HEK293T (cell line): ENCODE measurements at regions not wholly inside any gene's neighbourhood (a gene's known extent, or its start where the extent isn't known, plus 50 kb on each side); places are given as distances from the start of the nearest gene placed in this dataset.
"Not testable (repeated sequence)": the region's sequence is repeated elsewhere in the genome, so short reads cannot be mapped to it uniquely, and the experiment has no call there.

Experiments
- CTCF ChIA-PET: fragments of 350-600 bp; formaldehyde crosslinking; extraction: SDS; loops from one replicate; lab custom pipeline; 2021; ENCODE audit warnings: antibody characterized with exemption, inconsistent platforms; lab: Yijun Ruan, JAX
- POLR2A ChIA-PET: fragments of 350-600 bp; formaldehyde crosslinking; extraction: SDS; loops from one replicate; lab custom pipeline; 2020; ENCODE audit warnings: antibody characterized with exemption, inconsistent platforms; lab: Yijun Ruan, JAX
- DNase-seq: peaks from one replicate; pipeline ENCODE4 v3.0.0; 2012; ENCODE audit warnings: mixed read lengths; ENCODE audit errors: extremely low spot score
- ARNT ChIP-seq: fragments of 450-650 bp; IDR thresholded peaks from 2 replicates; pipeline ENCODE4 v1.6.1; 2017; ENCODE audit warnings: mild to moderate bottlenecking
- BHLHE40 ChIP-seq: fragments of 450-650 bp; IDR thresholded peaks from 2 replicates; pipeline ENCODE4 v1.6.1; 2016; ENCODE audit warnings: mild to moderate bottlenecking, moderate library complexity, borderline replicate concordance
- CTBP1 ChIP-seq: fragments of 450-650 bp; IDR thresholded peaks from 2 replicates; pipeline ENCODE4 v1.6.1; 2016; ENCODE audit warnings: borderline replicate concordance
- ELF4 ChIP-seq: fragments of 450-650 bp; IDR thresholded peaks from 2 replicates; pipeline ENCODE4 v1.6.1; 2017; ENCODE audit warnings: antibody characterized with exemption
- FOXA1 ChIP-seq: fragments of 450-650 bp; IDR thresholded peaks from 2 replicates; pipeline ENCODE4 v1.6.1; 2016; ENCODE audit warnings: mild to moderate bottlenecking
- FOXK2 ChIP-seq: fragments of 450-650 bp; IDR thresholded peaks from 2 replicates; pipeline ENCODE4 v1.6.1; 2016; ENCODE audit warnings: mild to moderate bottlenecking
- FOXM1 ChIP-seq: fragments of 450-650 bp; IDR thresholded peaks from 2 replicates; pipeline ENCODE4 v1.6.1; 2017; ENCODE audit warnings: mild to moderate bottlenecking, borderline replicate concordance
- HDGF ChIP-seq: fragments of 450-650 bp; IDR thresholded peaks from 2 replicates; pipeline ENCODE4 v1.6.1; 2017; ENCODE audit warnings: antibody characterized with exemption, borderline replicate concordance
- L3MBTL2 ChIP-seq: fragments of 450-650 bp; conservative IDR thresholded peaks from 2 replicates; pipeline ENCODE4 v1.6.1; 2016; ENCODE audit warnings: mild to moderate bottlenecking
- LEF1 ChIP-seq: fragments of 450-650 bp; IDR thresholded peaks from 2 replicates; pipeline ENCODE4 v1.6.1; 2017; ENCODE audit warnings: mild to moderate bottlenecking, borderline replicate concordance
- NFRKB ChIP-seq: fragments of 450-650 bp; IDR thresholded peaks from 2 replicates; pipeline ENCODE4 v1.6.1; 2016; ENCODE audit warnings: mild to moderate bottlenecking, moderate library complexity
- PKNOX1 ChIP-seq: fragments of 450-650 bp; IDR thresholded peaks from 2 replicates; pipeline ENCODE4 v1.6.1; 2016
- SP1 ChIP-seq: fragments of 450-650 bp; IDR thresholded peaks from 2 replicates; pipeline ENCODE4 v1.6.1; 2017
- SUZ12 ChIP-seq: fragments of 450-650 bp; IDR thresholded peaks from 2 replicates; pipeline ENCODE4 v1.6.1; 2016; ENCODE audit warnings: mild to moderate bottlenecking
- TARDBP ChIP-seq: fragments of 450-650 bp; IDR thresholded peaks from 2 replicates; pipeline ENCODE4 v1.6.1; 2016
- ZNF384 ChIP-seq: fragments of 450-650 bp; IDR thresholded peaks from 2 replicates; pipeline ENCODE4 v1.6.1; 2016

DNA sequence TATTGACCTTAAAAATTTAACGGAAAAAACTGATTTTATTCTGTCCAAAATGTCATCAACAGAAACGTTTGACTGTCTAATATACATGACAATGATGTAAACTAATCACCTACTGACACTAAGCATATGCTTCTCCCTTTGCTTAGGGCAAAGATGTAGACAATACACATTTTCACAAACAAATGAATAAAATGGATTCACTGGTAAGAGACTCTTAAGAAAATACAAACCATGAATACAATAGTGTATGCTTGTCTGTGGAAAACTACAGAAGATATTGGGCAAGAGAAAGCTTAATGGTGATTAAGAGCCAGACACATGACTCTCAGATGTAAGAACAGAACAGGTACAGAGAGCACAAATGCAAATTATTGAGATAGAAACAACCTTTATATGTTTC is 1248.7 kb downstream of the FSCB start:
- no peak for DNase-seq
- ChIA-PET POLR2A (no interaction called here), CTCF (no interaction called here)

DNA sequence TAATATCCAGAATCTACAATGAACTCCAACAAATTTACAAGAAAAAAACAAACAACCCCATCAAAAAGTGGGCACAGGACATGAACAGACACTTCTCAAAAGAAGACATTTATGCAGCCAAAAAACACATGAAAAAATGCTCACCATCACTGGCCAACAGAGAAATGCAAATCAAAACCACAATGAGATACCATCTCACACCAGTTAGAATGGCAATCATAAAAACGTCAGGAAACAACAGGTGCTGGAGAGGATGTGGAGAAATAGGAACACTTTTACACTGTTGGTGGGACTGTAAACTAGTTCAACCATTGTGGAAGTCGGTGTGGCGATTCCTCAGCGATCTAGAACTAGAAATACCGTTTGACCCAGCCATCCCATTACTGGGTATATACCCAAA is 1250.1 kb downstream of the FSCB start:
- POLR2A ChIA-PET, DNase-seq, CTCF ChIA-PET: not testable (repeated sequence)

More for the DNA sequence above, 1248.7 kb downstream of the FSCB start:
- TF ChIP-seq HDGF (no peak), ZNF384 (no peak), TARDBP (no peak), CTBP1 (no peak), FOXA1 (no peak), FOXK2 (no peak), ARNT (no peak), PKNOX1 (no peak), ELF4 (no peak), L3MBTL2 (no peak), NFRKB (no peak), SP1 (no peak), BHLHE40 (no peak), LEF1 (no peak), FOXM1 (no peak), SUZ12 (no peak)

GRCh38 chr14:43252866-43253265 is 1254.2 kb downstream of the FSCB start:
- POLR2A ChIA-PET = no interaction called here
- TF ChIP-seq HDGF = no peak
- no peak for TF ChIP-seq NFRKB
- no peak for TF ChIP-seq PKNOX1
- no peak for TF ChIP-seq L3MBTL2
- TF ChIP-seq FOXM1 = no peak
- no peak for TF ChIP-seq ELF4
- no peak for TF ChIP-seq LEF1
- no peak for TF ChIP-seq CTBP1
- no peak for TF ChIP-seq BHLHE40
- TF ChIP-seq FOXA1 = no peak
- no peak for TF ChIP-seq ARNT
- no peak for TF ChIP-seq FOXK2
- no peak for TF ChIP-seq SUZ12
- TF ChIP-seq TARDBP = no peak
- no peak for TF ChIP-seq ZNF384
- no peak for TF ChIP-seq SP1
- no peak for DNase-seq

DNA sequence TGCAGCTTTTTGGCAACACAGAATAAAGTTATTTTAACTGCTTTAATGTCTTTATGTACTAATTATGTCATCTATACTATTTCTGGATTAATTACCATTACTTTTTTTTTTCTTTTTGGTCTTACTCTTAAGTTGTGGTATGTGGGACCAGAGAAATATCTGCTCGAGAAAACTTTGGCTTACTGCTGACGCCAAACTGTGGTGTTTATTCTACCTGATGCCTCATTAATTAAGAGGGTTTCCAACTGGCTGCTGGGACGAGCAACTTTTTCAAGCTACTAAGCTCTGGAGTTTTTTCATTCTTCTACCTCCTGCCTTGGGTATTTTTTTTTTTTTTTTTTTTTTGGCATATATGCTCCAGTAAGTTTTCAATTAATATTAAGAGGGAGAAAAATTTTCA is 1257.5 kb downstream of the FSCB start:
- TF ChIP-seq FOXM1 (no peak), PKNOX1 (no peak), NFRKB (no peak), SP1 (no peak), BHLHE40 (no peak), L3MBTL2 (no peak), CTBP1 (no peak), ZNF384 (no peak), FOXK2 (no peak)
- CTCF ChIA-PET = no interaction called here
- POLR2A ChIA-PET = no interaction called here
- no peak for DNase-seq

More at GRCh38 chr14:43252866-43253265, 1254.2 kb downstream of the FSCB start:
- CTCF ChIA-PET = no interaction called here

GRCh38 chr14:43249116-43249515 is 1258.0 kb downstream of the FSCB start:
- ChIA-PET CTCF (no interaction called here), POLR2A (no interaction called here)
- TF ChIP-seq LEF1 = no peak
- TF ChIP-seq L3MBTL2 = no peak
- no peak for TF ChIP-seq ZNF384
- no peak for DNase-seq

- POLR2A ChIA-PET = no interaction called here
- DNase-seq = no peak
- CTCF ChIA-PET = no interaction called here
- TF ChIP-seq TARDBP = no peak
- TF ChIP-seq SP1 = no peak
- TF ChIP-seq L3MBTL2 = no peak
- TF ChIP-seq HDGF = no peak
- TF ChIP-seq FOXM1 = no peak
- TF ChIP-seq NFRKB = no peak
- TF ChIP-seq ZNF384 = no peak
- no peak for TF ChIP-seq SUZ12
- TF ChIP-seq ARNT = no peak
- no peak for TF ChIP-seq PKNOX1
- no peak for TF ChIP-seq BHLHE40
Observed at GRCh38 chr14:43247877-43248276, 1259.2 kb downstream of the FSCB start.
